ENCODE measurements at regions not wholly inside any gene's neighbourhood (a gene's known extent, or its start where the extent isn't known, plus 50 kb on each side); places are given as distances from the start of the nearest gene placed in this dataset.
A peak's percentile ranks its signal among the peaks of the same experiment; 100 is the strongest.

- Histone ChIP-seq H3K4me3 (ENCODE audit: insufficient read depth, low read length, poor library complexity, severe bottlenecking) (no peak overlapping the region), H3K27me3 (ENCODE audit: low read length) (no peaks in the 10 kb centered on the region), H3K36me3 (ENCODE audit: low read length) (no peaks in the 10 kb centered on the region), H3K27ac (ENCODE audit: low read depth, low read length) (no peak overlapping the region), H3K79me2 (ENCODE audit: insufficient read depth, low read length) (no peaks in the 10 kb centered on the region), H2AFZ (ENCODE audit: low read depth, low read length, severe bottlenecking) (no peak overlapping the region), H3F3A (ENCODE audit: insufficient read depth) (no peaks in the 10 kb centered on the region), H3K4me2 (ENCODE audit: low read depth, low read length, poor library complexity, severe bottlenecking) (no peak overlapping the region), H3K9me3 (ENCODE audit: insufficient read depth, low read length) (no peaks in the 10 kb centered on the region), H4K20me1 (ENCODE audit: low read depth, low read length) (no peaks in the 10 kb centered on the region), H3K9me2 (replicated peaks; ENCODE audit: insufficient read depth, low read length) (no peaks in the 10 kb centered on the region), H3K9ac (ENCODE audit: low read length) (no peak overlapping the region)
- TF ChIP-seq EZH2phosphoT487 (conservative IDR thresholded peaks at IDR 0.05; ENCODE audit: low read length) (no peak), CTCF (IDR thresholded peaks at IDR 0.05; ENCODE audit: insufficient read depth, low read length, poor library complexity, severe bottlenecking) (peak; percentile 25)
Observed at GRCh38 chr4:148998719-148999118, 556.5 kb upstream of the NR3C2 start.

- H3K4me2 ChIP-seq (ENCODE audit: low read depth, low read length, poor library complexity, severe bottlenecking) = no peak overlapping the region
- H3K79me2 ChIP-seq (ENCODE audit: insufficient read depth, low read length) = no peaks in the 10 kb centered on the region
- H3K4me3 ChIP-seq (ENCODE audit: insufficient read depth, low read length, poor library complexity, severe bottlenecking) = no peak overlapping the region
- no peaks in the 10 kb centered on the region for H4K20me1 ChIP-seq (ENCODE audit: low read depth, low read length)
- H3F3A ChIP-seq (ENCODE audit: insufficient read depth) = no peaks in the 10 kb centered on the region
- H3K9me3 ChIP-seq (ENCODE audit: insufficient read depth, low read length) = no peaks in the 10 kb centered on the region
- TF ChIP-seq EZH2phosphoT487 (conservative IDR thresholded peaks at IDR 0.05; ENCODE audit: low read length) = no peak
- TF ChIP-seq CTCF (IDR thresholded peaks at IDR 0.05; ENCODE audit: insufficient read depth, low read length, poor library complexity, severe bottlenecking) = no peak
- no peaks in the 10 kb centered on the region for H3K9me2 ChIP-seq (replicated peaks; ENCODE audit: insufficient read depth, low read length)
- no peaks in the 10 kb centered on the region for H3K36me3 ChIP-seq (ENCODE audit: low read length)
- no peak overlapping the region for H2AFZ ChIP-seq (ENCODE audit: low read depth, low read length, severe bottlenecking)
- no peak overlapping the region for H3K9ac ChIP-seq (ENCODE audit: low read length)
- H3K27me3 ChIP-seq (ENCODE audit: low read length) = no peaks in the 10 kb centered on the region
- no peak overlapping the region for H3K27ac ChIP-seq (ENCODE audit: low read depth, low read length)
Observed at GRCh38 chr4:148986951-148987350, 544.7 kb upstream of the NR3C2 start.

- H3K4me2 ChIP-seq (ENCODE audit: low read depth, low read length, poor library complexity, severe bottlenecking) = no peak overlapping the region
- no peaks in the 10 kb centered on the region for H3K9me2 ChIP-seq (replicated peaks; ENCODE audit: insufficient read depth, low read length)
- H3F3A ChIP-seq (ENCODE audit: insufficient read depth) = no peaks in the 10 kb centered on the region
- H4K20me1 ChIP-seq (ENCODE audit: low read depth, low read length) = no peaks in the 10 kb centered on the region
- no peaks in the 10 kb centered on the region for H3K27me3 ChIP-seq (ENCODE audit: low read length)
- no peak overlapping the region for H3K9ac ChIP-seq (ENCODE audit: low read length)
- H3K36me3 ChIP-seq (ENCODE audit: low read length) = no peaks in the 10 kb centered on the region
- H2AFZ ChIP-seq (ENCODE audit: low read depth, low read length, severe bottlenecking) = no peak overlapping the region
- no peak overlapping the region for H3K4me3 ChIP-seq (ENCODE audit: insufficient read depth, low read length, poor library complexity, severe bottlenecking)
- H3K79me2 ChIP-seq (ENCODE audit: insufficient read depth, low read length) = no peaks in the 10 kb centered on the region
- TF ChIP-seq EZH2phosphoT487 (conservative IDR thresholded peaks at IDR 0.05; ENCODE audit: low read length) (no peak), CTCF (IDR thresholded peaks at IDR 0.05; ENCODE audit: insufficient read depth, low read length, poor library complexity, severe bottlenecking) (no peak)
- H3K27ac ChIP-seq (ENCODE audit: low read depth, low read length) = no peak overlapping the region
- H3K9me3 ChIP-seq (ENCODE audit: insufficient read depth, low read length) = no peaks in the 10 kb centered on the region
Observed at GRCh38 chr4:148984951-148985350, 542.7 kb upstream of the NR3C2 start.
